ENCODE measurements at regions not wholly inside any gene's neighbourhood (a gene's known extent, or its start where the extent isn't known, plus 50 kb on each side); places are given as distances from the start of the nearest gene placed in this dataset.

DNA sequence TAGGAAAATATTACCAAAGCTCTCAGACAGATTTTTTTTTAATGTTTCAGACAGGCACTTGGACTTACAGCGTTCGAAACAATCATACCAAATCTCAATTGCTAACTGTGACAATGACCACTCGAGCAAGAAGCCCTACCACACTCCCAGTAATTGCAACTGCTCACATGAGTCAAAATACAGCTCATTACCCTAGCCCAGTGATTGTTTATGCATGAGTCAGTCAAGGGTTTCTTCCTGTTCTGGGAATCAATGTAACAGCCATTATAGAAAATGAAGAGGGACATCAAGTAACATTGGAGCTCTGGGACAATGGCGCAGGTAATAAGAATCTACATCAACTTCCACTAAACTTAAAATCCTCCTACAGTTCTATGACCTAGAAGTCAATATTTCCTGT, 56.1 kb upstream of the SH3GLB1 start:
- Histone ChIP-seq H3K79me1 (ENCODE audit: low read depth, low read length) (no peaks in the 10 kb centered on the region), H3K18ac (ENCODE audit: extremely low read depth, low read length) (no peak overlapping the region), H3K36me3 (ENCODE audit: control insufficient read depth in 2 of 4, insufficient read depth in 4 of 4, low read length in 3 of 4) (no peaks in the 10 kb centered on the region), H2BK20ac (ENCODE audit: low read length) (no peak overlapping the region), H3K56ac (replicated peaks; ENCODE audit: insufficient read length, low read depth, low read length) (no peak overlapping the region), H3K4me3 (ENCODE audit: extremely low read depth in 1 of 4, insufficient read depth in 2 of 4, low read depth in 3 of 4, low read length in 4 of 4) (no peak overlapping the region), H3K9me3 (ENCODE audit: insufficient read depth in 2 of 2, low read depth in 1 of 2, low read length in 1 of 2) (no peaks in the 10 kb centered on the region), H2AFZ (ENCODE audit: low read length) (0 out of 2 replicates have a peak overlapping the region, but pooled peaks have one; percentile 87), H2BK5ac (ENCODE audit: low read depth, low read length) (no peak overlapping the region), H3K14ac (ENCODE audit: insufficient read length) (no peak overlapping the region), H3K9ac (replicated peaks in 1 of 4; ENCODE audit: extremely low read depth in 1 of 4, low read depth in 3 of 4, low read length in 3 of 4) (no peak overlapping the region), H2BK12ac (ENCODE audit: low read depth, low read length) (no peak overlapping the region), H4K5ac (ENCODE audit: insufficient read length, low read depth, low read length) (no peak overlapping the region), H4K8ac (ENCODE audit: extremely low read depth, insufficient read depth, low read length) (no peak overlapping the region), H4K20me1 (replicated peaks in 1 of 2; ENCODE audit: control insufficient read depth in 1 of 2, insufficient read depth in 2 of 2, low read length in 2 of 2) (no peaks in the 10 kb centered on the region), H3K79me2 (ENCODE audit: control insufficient read depth in 1 of 2, insufficient read depth in 2 of 2, low read length in 2 of 2) (no peaks in the 10 kb centered on the region), H3K4me2 (ENCODE audit: insufficient read depth in 1 of 2, low read depth in 2 of 2, low read length in 2 of 2) (no peak overlapping the region), H2BK15ac (ENCODE audit: low read length) (no peak overlapping the region), H2AK5ac (ENCODE audit: low read depth, low read length) (no peak overlapping the region), H3K4me1 (replicated peaks in 1 of 4; ENCODE audit: control insufficient read depth in 3 of 4, insufficient read depth in 4 of 4, low read length in 3 of 4) (no peaks in the 10 kb centered on the region), H3K4ac (replicated peaks; ENCODE audit: insufficient read length, low read depth, low read length) (no peak overlapping the region), H4K91ac (replicated peaks; ENCODE audit: insufficient read length, low read length) (no peak overlapping the region), H3K23me2 (ENCODE audit: low read depth, low read length) (no peaks in the 10 kb centered on the region), H3K27me3 (replicated peaks in 1 of 4; ENCODE audit: control insufficient read depth in 3 of 4, extremely low read depth in 1 of 4, insufficient read depth in 3 of 4, low read length in 3 of 4) (no peaks in the 10 kb centered on the region), H2BK120ac (replicated peaks; ENCODE audit: low read depth, low read length) (no peak overlapping the region), H3K23ac (ENCODE audit: insufficient read length) (no peak overlapping the region), H3K27ac (ENCODE audit: low read depth, low read length) (no peak overlapping the region)
- DNase-seq (ENCODE audit: low read depth in 1 of 2, low spot score in 2 of 2), result no peak
- 94% methylated on average over 4 of the region's 4 CpGs; no CpG with 5 or more reads in 1 of the 2 experiments for WGBS, 2 experiments (ENCODE audit: extremely low coverage in 1 of 2, insufficient coverage in 1 of 2, insufficient read length in 1 of 2, insufficient replicate concordance in 2 of 2, low coverage in 1 of 2, low lambda C conversion rate in 2 of 2, missing lambda C conversion rate in 1 of 2)
- CTCF ChIA-PET (ENCODE audit: partially characterized antibody), result interaction anchor here (1.0 to 3.7 kb wide), 3 partner anchors 133 to 231 kb away, joined by 3 to 24 read pairs (median 3); no protein-coding TSS in a partner anchor
- no peak for FAIRE-seq
- POLR2A ChIA-PET (ENCODE audit: partially characterized antibody), result no interaction called here
- TF ChIP-seq CBX5 (IDR thresholded peaks at IDR 0.05; ENCODE audit: low read depth, low read length) (no peak), POLR2AphosphoS5 (IDR thresholded peaks at IDR 0.05; ENCODE audit: low read depth, low read length) (no peak), TBP (IDR thresholded peaks at IDR 0.05; ENCODE audit: low read depth, low read length) (no peak), POU5F1 (IDR thresholded peaks at IDR 0.05; ENCODE audit: low read depth, low read length) (no peak), TAF1 (IDR thresholded peaks at IDR 0.05; ENCODE audit: low read depth, low read length) (no peak), BRCA1 (IDR thresholded peaks at IDR 0.05; ENCODE audit: low read depth, low read length) (no peak)

Measured in H1 (cell line).